ENCODE measurements at regions not wholly inside any gene's neighbourhood (a gene's known extent, or its start where the extent isn't known, plus 50 kb on each side); places are given as distances from the start of the nearest gene placed in this dataset.

DNA sequence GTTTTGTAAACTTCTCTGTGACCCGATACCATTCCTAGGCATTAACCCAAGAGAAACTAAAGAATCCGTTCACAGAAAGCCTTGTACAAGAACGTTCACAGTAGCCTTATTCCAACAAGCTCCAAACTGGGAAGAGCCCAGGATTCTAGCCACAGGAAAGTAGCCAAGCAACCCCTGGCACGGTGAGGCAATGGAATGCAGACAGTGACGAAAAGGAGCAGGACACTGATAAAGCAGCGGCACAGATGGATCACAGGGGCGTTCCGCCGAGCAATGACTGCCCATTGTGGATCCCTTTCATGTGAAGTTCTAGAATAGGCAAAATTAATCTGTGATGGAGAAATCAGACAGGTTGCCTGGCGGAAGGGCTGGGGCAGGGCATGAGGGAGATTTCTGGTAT lies 198.7 kb upstream of the CHRNA7 start:
- TF ChIP-seq, protein P1, sequence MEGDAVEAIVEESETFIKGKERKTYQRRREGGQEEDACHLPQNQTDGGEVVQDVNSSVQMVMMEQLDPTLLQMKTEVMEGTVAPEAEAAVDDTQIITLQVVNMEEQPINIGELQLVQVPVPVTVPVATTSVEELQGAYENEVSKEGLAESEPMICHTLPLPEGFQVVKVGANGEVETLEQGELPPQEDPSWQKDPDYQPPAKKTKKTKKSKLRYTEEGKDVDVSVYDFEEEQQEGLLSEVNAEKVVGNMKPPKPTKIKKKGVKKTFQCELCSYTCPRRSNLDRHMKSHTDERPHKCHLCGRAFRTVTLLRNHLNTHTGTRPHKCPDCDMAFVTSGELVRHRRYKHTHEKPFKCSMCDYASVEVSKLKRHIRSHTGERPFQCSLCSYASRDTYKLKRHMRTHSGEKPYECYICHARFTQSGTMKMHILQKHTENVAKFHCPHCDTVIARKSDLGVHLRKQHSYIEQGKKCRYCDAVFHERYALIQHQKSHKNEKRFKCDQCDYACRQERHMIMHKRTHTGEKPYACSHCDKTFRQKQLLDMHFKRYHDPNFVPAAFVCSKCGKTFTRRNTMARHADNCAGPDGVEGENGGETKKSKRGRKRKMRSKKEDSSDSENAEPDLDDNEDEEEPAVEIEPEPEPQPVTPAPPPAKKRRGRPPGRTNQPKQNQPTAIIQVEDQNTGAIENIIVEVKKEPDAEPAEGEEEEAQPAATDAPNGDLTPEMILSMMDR (IDR thresholded peaks at IDR 0.05): no peak
- no peak for TF ChIP-seq POLR2A (IDR thresholded peaks at IDR 0.05)

Measured in thyroid gland (tissue), 4 donors.